22Rv1 (cell line): ENCODE measurements at regions not wholly inside any gene's neighbourhood (a gene's known extent, or its start where the extent isn't known, plus 50 kb on each side); places are given as distances from the start of the nearest gene placed in this dataset.

Source experiments
- ZFX ChIP-seq: fragments of 450-650 bp; IDR thresholded peaks from 2 replicates; pipeline ENCODE4 v1.6.1; 2017; ENCODE audit warnings: antibody characterized with exemption, borderline replicate concordance
- TF ChIP-seq, protein P1 (sequence below): fragments of 450-650 bp; IDR thresholded peaks from 2 replicates; pipeline ENCODE4 v1.5.1; 2017; ENCODE audit warnings: mild to moderate bottlenecking

DNA sequence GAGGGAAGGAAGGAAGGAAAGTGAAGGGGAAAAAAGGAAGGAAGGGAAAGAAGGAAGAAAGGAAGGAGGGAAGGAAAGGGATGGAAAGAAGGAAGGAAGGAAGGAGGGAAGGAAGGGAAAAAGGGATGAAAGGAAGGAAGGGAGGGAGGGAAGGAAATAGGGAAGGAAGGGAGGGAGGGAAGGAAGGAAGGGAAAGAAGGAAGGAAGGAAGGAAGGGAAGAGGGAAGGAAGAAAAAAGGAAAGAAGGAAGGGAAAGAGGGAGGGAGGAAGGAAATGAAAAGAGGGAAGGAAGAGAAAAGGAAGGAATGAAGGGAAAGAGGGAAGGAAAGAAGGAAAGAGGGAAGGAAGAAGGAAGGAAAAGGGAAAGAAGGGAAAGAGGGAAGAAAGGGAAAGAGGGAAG lies 136.9 kb downstream of the BARX1 start:
- TF ChIP-seq, protein P1, sequence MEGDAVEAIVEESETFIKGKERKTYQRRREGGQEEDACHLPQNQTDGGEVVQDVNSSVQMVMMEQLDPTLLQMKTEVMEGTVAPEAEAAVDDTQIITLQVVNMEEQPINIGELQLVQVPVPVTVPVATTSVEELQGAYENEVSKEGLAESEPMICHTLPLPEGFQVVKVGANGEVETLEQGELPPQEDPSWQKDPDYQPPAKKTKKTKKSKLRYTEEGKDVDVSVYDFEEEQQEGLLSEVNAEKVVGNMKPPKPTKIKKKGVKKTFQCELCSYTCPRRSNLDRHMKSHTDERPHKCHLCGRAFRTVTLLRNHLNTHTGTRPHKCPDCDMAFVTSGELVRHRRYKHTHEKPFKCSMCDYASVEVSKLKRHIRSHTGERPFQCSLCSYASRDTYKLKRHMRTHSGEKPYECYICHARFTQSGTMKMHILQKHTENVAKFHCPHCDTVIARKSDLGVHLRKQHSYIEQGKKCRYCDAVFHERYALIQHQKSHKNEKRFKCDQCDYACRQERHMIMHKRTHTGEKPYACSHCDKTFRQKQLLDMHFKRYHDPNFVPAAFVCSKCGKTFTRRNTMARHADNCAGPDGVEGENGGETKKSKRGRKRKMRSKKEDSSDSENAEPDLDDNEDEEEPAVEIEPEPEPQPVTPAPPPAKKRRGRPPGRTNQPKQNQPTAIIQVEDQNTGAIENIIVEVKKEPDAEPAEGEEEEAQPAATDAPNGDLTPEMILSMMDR = no peak
- no peak for TF ChIP-seq ZFX
